Lower lobe of right lung (tissue), 2 donors: ENCODE measurements at regions not wholly inside any gene's neighbourhood (a gene's known extent, or its start where the extent isn't known, plus 50 kb on each side); places are given as distances from the start of the nearest gene placed in this dataset.

Experiments
- ATAC-seq, 2 donors: fragments of 200-7000 bp; cut with Tn5 transposase; one replicate each; pipeline ENCODE4 v1.9.1; 2020 to 2022; ENCODE audit warnings: mild to moderate bottlenecking in 2 of 2, moderate library complexity in 2 of 2
- DNase-seq: peaks from one replicate; pipeline ENCODE4 v3.0.0-alpha.2; 2020
- H3K27ac ChIP-seq: fragments of 200-600 bp; one replicate; pipeline ENCODE4 v1.8.0; 2022
- H3K27me3 ChIP-seq: fragments of 200-600 bp; one replicate; pipeline ENCODE4 v1.8.0; 2022; ENCODE audit warnings: low read depth
- H3K36me3 ChIP-seq: fragments of 200-600 bp; one replicate; pipeline ENCODE4 v1.8.0; 2022; ENCODE audit warnings: mild to moderate bottlenecking
- H3K4me1 ChIP-seq: fragments of 200-600 bp; one replicate; pipeline ENCODE4 v1.8.0; 2022
- H3K4me3 ChIP-seq: fragments of 200-600 bp; one replicate; pipeline ENCODE4 v1.8.0; 2022; ENCODE audit warnings: mild to moderate bottlenecking
- H3K9me3 ChIP-seq: fragments of 200-600 bp; one replicate; pipeline ENCODE4 v1.8.0; 2022
- CTCF ChIP-seq: fragments of 200-600 bp; IDR thresholded peaks from one replicate; pipeline ENCODE4 v1.8.0; 2022; ENCODE audit warnings: antibody characterized with exemption, mild to moderate bottlenecking
- intact Hi-C: fragments of 100-400 bp; cut with DNase I; formaldehyde crosslinking; loops from one replicate; pipeline ENCODE4 v1.11.0; 2022
- donor health status: DM: no; HTN: yes; CAD: no; lungs with severe emphysema.

DNA sequence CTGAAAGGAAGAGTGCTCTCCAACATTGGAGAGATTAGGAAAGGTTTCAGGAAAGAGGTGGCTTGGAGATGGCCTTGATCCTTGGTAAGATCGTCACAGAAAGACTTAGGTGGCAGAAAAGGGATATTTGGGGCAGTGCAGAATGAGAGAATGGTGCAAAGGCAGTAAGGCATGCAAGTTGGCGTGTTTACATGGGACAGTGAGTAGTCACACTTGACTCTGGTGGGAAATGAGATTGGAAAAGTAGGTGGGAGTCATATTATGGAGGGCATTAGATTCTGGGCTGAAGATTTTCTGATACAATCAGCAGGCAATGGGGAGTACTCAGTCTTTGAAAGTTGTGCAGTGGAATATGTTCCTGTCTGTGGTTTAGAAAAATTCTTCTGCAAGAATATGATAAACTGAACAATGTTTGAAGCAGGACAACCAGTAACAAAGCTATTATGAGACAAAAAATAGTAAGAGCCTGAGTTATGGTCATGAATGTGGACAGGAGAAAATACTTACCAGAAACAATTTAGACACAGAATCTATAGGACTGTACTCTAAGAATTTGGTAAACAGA is 76.2 kb upstream of the ANKRD55 start:
- no peak overlapping the region for H3K4me3 ChIP-seq
- DNase-seq (no peak), ATAC-seq (no peak)
- TF ChIP-seq CTCF: no peak
- peaks cover 10% of the 10 kb centered on the region for H3K9me3 ChIP-seq
- no peaks in the 10 kb centered on the region for H3K4me1 ChIP-seq
- no peaks in the 10 kb centered on the region for H3K27me3 ChIP-seq
- intact Hi-C loops: no loop called here
- no peak overlapping the region for H3K27ac ChIP-seq
- no peaks in the 10 kb centered on the region for H3K36me3 ChIP-seq

DNA sequence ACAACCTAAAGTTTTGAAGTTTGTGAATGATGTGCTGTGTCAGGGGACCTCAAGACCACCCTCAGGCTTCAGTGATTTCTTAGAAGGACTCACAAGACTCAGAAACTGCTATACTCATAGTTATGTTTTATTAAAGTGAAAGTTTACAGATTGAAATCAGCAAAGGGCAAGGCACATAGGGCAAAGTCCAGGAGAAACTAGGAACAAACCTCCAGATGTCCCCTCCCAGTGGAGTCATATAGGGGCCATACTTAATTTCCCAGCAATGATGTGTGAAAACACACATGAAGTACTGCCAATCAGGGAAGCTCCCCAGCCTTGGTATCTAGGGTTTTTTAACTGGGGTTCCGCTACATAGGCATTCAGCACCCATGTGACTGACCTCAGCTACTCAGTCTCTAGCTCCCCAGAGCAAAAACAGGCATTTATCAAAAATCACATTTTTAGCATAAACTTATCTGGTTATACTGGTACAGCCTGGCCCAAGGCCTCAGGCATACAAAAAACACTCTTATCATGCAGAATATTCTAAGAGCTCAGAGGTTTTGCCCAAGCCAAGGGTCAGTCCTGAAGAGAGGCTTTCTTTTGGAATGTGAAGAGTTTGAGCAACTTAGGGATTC is 74.7 kb upstream of the ANKRD55 start:
- intact Hi-C loops: no loop called here
- Histone ChIP-seq H3K27ac (no peak overlapping the region), H3K36me3 (no peaks in the 10 kb centered on the region), H3K27me3 (no peaks in the 10 kb centered on the region), H3K9me3 (peaks cover 10% of the 10 kb centered on the region), H3K4me3 (no peak overlapping the region), H3K4me1 (no peaks in the 10 kb centered on the region)
- no peak for TF ChIP-seq CTCF
- DNase-seq: no peak
- ATAC-seq: no peak

DNA sequence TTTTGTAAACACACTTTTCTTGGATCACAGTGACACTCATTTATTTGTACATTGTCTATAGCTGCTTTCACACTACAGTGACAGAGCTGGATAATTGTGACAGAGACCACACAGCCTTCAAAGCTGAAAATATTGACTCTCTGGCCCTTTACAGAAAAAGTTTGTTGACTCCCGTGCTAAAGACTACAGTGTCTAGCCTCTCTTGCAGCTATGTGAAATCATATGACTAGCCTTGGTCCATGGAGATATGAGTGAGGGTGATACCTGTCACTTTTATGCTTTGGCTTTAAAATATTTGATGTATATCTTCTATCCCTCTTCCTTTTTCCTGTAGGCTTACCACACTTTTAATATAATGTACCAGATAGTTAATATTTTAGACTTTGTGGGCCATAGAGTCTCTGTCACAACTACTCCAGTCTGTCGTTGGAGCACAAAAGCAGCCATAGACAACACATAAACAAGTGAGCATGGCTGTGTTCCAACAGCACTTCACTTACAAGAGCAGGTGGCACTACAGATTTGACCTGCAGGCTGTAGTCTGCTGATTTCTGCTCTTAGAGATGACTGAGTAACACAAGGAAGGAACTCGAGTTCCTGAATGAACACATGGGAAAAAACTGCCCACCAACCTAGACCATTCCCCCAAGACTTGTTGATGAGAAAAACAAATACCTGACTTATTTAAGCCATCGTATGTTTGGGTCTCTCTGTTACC is 73.5 kb upstream of the ANKRD55 start:
- TF ChIP-seq CTCF: no peak
- intact Hi-C loops: no loop called here
- ATAC-seq: no peak

DNA sequence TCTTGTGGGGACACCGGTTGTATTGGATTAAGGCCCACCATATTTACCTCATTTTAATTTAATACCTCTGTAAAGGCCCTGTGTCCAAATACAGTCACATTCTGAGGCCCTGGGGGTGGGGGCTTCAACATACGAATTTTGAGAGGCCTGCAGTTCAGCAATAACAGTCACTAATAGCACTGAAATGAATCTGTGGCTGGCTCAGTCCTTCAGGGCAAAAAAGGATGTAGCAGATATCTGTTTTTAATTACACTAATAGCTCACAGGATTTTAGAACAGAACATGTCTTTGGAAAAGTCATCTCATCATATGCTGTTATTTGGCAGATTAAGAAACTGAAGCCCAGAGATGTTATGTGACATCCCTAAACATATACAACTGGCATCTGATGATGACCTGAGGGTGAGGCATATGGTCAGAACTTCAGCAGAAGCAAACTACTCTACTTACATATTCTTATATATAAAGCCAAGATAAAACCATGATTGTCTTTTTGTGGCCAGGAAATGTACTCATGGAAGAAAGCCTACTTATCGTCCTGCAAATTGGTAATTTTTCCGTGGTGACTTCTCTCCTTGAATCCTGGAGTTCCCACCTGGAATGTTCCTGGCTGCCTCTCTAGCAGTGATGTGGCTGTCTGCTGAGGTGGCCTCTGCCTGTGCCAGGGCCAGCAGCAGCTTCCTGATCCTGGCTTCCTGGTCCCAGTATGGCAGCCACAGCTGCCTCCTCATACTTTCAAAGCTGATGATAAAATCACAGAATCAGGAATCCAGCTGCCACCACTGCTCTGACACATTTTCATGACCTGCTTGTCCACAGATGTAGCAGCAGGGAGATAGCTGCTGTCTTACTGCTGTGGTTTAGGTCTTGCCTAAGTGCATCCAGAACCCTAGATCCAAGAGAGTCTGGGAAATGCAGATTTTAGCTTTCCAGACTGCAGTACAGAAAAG is 72.1 kb upstream of the ANKRD55 start:
- DNase-seq (no peak), ATAC-seq (no peak)
- no peaks in the 10 kb centered on the region for H3K36me3 ChIP-seq
- intact Hi-C loops: no loop called here
- no peak for TF ChIP-seq CTCF
- H3K27ac ChIP-seq: no peak overlapping the region
- no peaks in the 10 kb centered on the region for H3K27me3 ChIP-seq
- H3K4me1 ChIP-seq: no peaks in the 10 kb centered on the region
- no peak overlapping the region for H3K4me3 ChIP-seq
- peaks cover 10% of the 10 kb centered on the region for H3K9me3 ChIP-seq

More for the DNA sequence above, 73.5 kb upstream of the ANKRD55 start:
- no peak overlapping the region for H3K4me3 ChIP-seq
- H3K36me3 ChIP-seq: no peaks in the 10 kb centered on the region
- H3K4me1 ChIP-seq: no peaks in the 10 kb centered on the region
- H3K27ac ChIP-seq: no peak overlapping the region
- DNase-seq: no peak
- peaks cover 10% of the 10 kb centered on the region for H3K9me3 ChIP-seq
- H3K27me3 ChIP-seq: no peaks in the 10 kb centered on the region

- no peak for DNase-seq
- Histone ChIP-seq H3K4me3 (no peak overlapping the region), H3K27me3 (no peaks in the 10 kb centered on the region), H3K27ac (no peak overlapping the region), H3K4me1 (no peaks in the 10 kb centered on the region), H3K36me3 (no peaks in the 10 kb centered on the region), H3K9me3 (peaks cover 10% of the 10 kb centered on the region)
- intact Hi-C loops: no loop called here
- TF ChIP-seq CTCF: no peak
- ATAC-seq: no peak
Measured at GRCh38 chr5:56303511-56303910, 70.4 kb upstream of the ANKRD55 start.
